ENCODE measurements at regions not wholly inside any gene's neighbourhood (a gene's known extent, or its start where the extent isn't known, plus 50 kb on each side); places are given as distances from the start of the nearest gene placed in this dataset.
"Not testable (repeated sequence)": the region's sequence is repeated elsewhere in the genome, so short reads cannot be mapped to it uniquely, and the experiment has no call there.

- TF ChIP-seq, protein P1, sequence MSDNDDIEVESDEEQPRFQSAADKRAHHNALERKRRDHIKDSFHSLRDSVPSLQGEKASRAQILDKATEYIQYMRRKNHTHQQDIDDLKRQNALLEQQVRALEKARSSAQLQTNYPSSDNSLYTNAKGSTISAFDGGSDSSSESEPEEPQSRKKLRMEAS (CRISPR knock-in tag; IDR thresholded peaks at IDR 0.05): not testable (repeated sequence)
- not testable (repeated sequence) for TF ChIP-seq ATF3 (CRISPR knock-in tag; conservative IDR thresholded peaks at IDR 0.05); TP53 (CRISPR knock-in tag; IDR thresholded peaks at IDR 0.05); ZNF121 (CRISPR knock-in tag; IDR thresholded peaks at IDR 0.05); NR1H2 (CRISPR knock-in tag; IDR thresholded peaks at IDR 0.05); GABPB1 (CRISPR knock-in tag; IDR thresholded peaks at IDR 0.05); ZNF416 (CRISPR knock-in tag; IDR thresholded peaks at IDR 0.05); MXD4 (CRISPR knock-in tag; IDR thresholded peaks at IDR 0.05; ENCODE audit: borderline replicate concordance)
- TF ChIP-seq, protein P2, sequence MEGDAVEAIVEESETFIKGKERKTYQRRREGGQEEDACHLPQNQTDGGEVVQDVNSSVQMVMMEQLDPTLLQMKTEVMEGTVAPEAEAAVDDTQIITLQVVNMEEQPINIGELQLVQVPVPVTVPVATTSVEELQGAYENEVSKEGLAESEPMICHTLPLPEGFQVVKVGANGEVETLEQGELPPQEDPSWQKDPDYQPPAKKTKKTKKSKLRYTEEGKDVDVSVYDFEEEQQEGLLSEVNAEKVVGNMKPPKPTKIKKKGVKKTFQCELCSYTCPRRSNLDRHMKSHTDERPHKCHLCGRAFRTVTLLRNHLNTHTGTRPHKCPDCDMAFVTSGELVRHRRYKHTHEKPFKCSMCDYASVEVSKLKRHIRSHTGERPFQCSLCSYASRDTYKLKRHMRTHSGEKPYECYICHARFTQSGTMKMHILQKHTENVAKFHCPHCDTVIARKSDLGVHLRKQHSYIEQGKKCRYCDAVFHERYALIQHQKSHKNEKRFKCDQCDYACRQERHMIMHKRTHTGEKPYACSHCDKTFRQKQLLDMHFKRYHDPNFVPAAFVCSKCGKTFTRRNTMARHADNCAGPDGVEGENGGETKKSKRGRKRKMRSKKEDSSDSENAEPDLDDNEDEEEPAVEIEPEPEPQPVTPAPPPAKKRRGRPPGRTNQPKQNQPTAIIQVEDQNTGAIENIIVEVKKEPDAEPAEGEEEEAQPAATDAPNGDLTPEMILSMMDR (IDR thresholded peaks at IDR 0.05): not testable (repeated sequence)
Measured at GRCh38 chrX:73911946-73912345, 59.4 kb upstream of the XIST start.
